ENCODE measurements at regions not wholly inside any gene's neighbourhood (a gene's known extent, or its start where the extent isn't known, plus 50 kb on each side); places are given as distances from the start of the nearest gene placed in this dataset.

- H3K36me3 ChIP-seq (ENCODE audit: low read depth): no peaks in the 10 kb centered on the region
- H3K4me1 ChIP-seq (ENCODE audit: low read depth): no peaks in the 10 kb centered on the region
- ATAC-seq (no peak), DNase-seq (no peak)
- H3K9me3 ChIP-seq: peaks cover 16% of the 10 kb centered on the region
- intact Hi-C loops (cut with DNase I, micrococcal nuclease): no loop called here
- no peak overlapping the region for H3K4me3 ChIP-seq
- TF ChIP-seq, protein P1, sequence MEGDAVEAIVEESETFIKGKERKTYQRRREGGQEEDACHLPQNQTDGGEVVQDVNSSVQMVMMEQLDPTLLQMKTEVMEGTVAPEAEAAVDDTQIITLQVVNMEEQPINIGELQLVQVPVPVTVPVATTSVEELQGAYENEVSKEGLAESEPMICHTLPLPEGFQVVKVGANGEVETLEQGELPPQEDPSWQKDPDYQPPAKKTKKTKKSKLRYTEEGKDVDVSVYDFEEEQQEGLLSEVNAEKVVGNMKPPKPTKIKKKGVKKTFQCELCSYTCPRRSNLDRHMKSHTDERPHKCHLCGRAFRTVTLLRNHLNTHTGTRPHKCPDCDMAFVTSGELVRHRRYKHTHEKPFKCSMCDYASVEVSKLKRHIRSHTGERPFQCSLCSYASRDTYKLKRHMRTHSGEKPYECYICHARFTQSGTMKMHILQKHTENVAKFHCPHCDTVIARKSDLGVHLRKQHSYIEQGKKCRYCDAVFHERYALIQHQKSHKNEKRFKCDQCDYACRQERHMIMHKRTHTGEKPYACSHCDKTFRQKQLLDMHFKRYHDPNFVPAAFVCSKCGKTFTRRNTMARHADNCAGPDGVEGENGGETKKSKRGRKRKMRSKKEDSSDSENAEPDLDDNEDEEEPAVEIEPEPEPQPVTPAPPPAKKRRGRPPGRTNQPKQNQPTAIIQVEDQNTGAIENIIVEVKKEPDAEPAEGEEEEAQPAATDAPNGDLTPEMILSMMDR (IDR thresholded peaks at IDR 0.05): no peak
These were observed 1275.7 kb upstream of the FLRT2 start for GRCh38 chr14:84254290-84254689.

DNA sequence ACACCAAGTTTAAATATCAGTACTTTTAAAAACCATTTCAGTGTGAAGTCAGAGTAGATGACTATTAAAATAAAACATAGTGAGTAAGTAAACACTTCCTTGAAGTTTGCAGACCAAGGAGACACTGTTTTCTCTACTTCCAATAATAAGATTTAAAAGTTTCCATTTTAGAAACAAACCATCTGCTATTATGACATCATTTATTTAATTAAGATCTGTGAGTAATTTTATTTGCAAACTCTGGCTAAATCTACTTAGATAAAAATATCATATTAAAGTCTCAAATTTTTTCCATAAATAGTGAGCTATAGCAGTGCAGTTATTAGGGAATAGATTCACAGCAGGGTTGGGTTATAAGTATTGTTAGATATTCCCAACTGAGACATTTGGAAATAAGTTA, 1267.0 kb upstream of the FLRT2 start:
- Histone ChIP-seq H3K4me3 (no peak overlapping the region), H3K36me3 (ENCODE audit: low read depth) (no peaks in the 10 kb centered on the region), H3K9me3 (peaks cover 18% of the 10 kb centered on the region), H3K4me1 (ENCODE audit: low read depth) (no peaks in the 10 kb centered on the region)
- TF ChIP-seq, protein P1 (IDR thresholded peaks at IDR 0.05): no peak
- ATAC-seq: no peak
- intact Hi-C loops (cut with DNase I, micrococcal nuclease): no loop called here
- no peak for DNase-seq

- Histone ChIP-seq H3K36me3 (ENCODE audit: low read depth) (no peaks in the 10 kb centered on the region), H3K4me3 (no peak overlapping the region), H3K4me1 (ENCODE audit: low read depth) (no peaks in the 10 kb centered on the region), H3K9me3 (peaks cover 17% of the 10 kb centered on the region)
- DNase-seq: no peak
- intact Hi-C loops (cut with DNase I, micrococcal nuclease): no loop called here
- no peak for ATAC-seq
- TF ChIP-seq, protein P1 (IDR thresholded peaks at IDR 0.05): no peak
These were observed 1257.6 kb upstream of the FLRT2 start for GRCh38 chr14:84272290-84272721.

GRCh38 chr14:84273181-84273580, 1256.8 kb upstream of the FLRT2 start:
- TF ChIP-seq, protein P1 (IDR thresholded peaks at IDR 0.05): no peak
- no peaks in the 10 kb centered on the region for H3K36me3 ChIP-seq (ENCODE audit: low read depth)
- H3K4me3 ChIP-seq: no peak overlapping the region
- peaks cover 11% of the 10 kb centered on the region for H3K9me3 ChIP-seq
- DNase-seq (no peak), ATAC-seq (no peak)
- H3K4me1 ChIP-seq (ENCODE audit: low read depth): no peaks in the 10 kb centered on the region
- intact Hi-C loops (cut with DNase I, micrococcal nuclease): no loop called here

GRCh38 chr14:84282618-84283017, 1247.3 kb upstream of the FLRT2 start:
- ATAC-seq: no peak
- TF ChIP-seq, protein P1 (IDR thresholded peaks at IDR 0.05): no peak
- peaks cover 9% of the 10 kb centered on the region for H3K9me3 ChIP-seq
- intact Hi-C loops (cut with DNase I, micrococcal nuclease): no loop called here
- no peaks in the 10 kb centered on the region for H3K36me3 ChIP-seq (ENCODE audit: low read depth)
- H3K4me1 ChIP-seq (ENCODE audit: low read depth): no peaks in the 10 kb centered on the region
- DNase-seq: no peak
- H3K4me3 ChIP-seq: no peak overlapping the region

GRCh38 chr14:84288781-84289180, 1241.2 kb upstream of the FLRT2 start:
- no peak for ATAC-seq
- intact Hi-C loops (cut with DNase I, micrococcal nuclease): no loop called here
- no peaks in the 10 kb centered on the region for H3K36me3 ChIP-seq (ENCODE audit: low read depth)
- TF ChIP-seq, protein P1 (IDR thresholded peaks at IDR 0.05): no peak
- no peaks in the 10 kb centered on the region for H3K4me1 ChIP-seq (ENCODE audit: low read depth)
- DNase-seq: no peak
- H3K9me3 ChIP-seq: peaks cover 3% of the 10 kb centered on the region
- H3K4me3 ChIP-seq: no peak overlapping the region

Data from mucosa of descending colon (tissue), 3 donors.